H4 (cell line): ENCODE measurements at regions not wholly inside any gene's neighbourhood (a gene's known extent, or its start where the extent isn't known, plus 50 kb on each side); places are given as distances from the start of the nearest gene placed in this dataset.

Experiments
- DNase-seq: peaks from one replicate; pipeline ENCODE4 v3.0.0-alpha.2; 2015; ENCODE audit warnings: low spot score

DNA sequence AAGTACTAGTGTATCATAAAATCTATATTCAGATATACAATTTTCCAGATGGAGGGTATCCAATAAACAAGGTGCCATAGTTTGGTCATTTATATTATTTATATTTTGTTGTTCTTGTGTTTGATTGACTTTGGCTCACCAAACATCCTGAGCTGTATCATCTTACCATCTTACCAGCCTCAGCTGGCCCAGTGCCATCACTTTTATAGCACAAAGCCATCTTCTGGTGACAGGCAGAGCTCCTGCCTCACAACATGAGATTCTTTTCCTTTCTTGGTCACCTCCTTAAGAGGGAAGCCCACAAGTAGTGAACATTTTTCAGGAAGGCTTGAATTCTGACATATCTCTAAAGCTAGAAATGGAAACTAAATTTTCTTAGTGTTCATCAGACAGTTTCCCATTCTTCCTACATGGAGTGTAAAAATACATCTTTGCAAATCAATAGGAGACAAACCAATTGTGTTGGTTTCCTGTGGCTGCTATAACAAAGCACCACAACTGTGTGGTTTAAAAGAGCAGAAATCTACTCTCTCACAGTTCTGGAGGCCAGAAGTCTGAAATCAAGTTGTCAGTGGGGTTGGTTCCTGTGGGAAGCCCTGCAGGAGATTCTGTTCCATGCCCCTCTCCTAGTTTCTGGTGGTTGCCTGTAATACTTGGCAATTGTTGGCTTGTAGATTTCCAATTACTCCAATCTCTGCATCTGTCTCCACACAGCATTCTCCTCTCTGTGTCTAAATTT lies 341.8 kb downstream of the MAN2A1 start:
- DNase-seq: no peak

DNA sequence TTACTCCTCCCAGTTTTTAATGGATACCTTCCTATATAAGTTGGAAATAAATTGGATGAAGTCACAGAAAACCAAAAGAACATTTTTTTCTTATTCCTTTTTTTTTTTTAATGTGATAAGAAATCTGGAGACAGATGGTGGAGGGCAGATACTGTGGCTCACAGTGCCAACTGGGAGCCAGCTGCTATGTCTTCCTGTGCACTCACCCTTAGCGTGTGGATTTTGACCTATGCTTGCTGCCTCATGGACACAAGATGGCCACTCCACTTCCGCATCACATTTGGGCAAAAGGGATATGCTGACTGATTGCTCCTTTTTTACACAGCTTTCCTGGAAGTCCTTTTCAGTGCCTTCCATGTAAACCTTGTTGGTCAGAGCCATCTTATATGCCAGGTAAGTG lies 342.6 kb downstream of the MAN2A1 start:
- no peak for DNase-seq

DNA sequence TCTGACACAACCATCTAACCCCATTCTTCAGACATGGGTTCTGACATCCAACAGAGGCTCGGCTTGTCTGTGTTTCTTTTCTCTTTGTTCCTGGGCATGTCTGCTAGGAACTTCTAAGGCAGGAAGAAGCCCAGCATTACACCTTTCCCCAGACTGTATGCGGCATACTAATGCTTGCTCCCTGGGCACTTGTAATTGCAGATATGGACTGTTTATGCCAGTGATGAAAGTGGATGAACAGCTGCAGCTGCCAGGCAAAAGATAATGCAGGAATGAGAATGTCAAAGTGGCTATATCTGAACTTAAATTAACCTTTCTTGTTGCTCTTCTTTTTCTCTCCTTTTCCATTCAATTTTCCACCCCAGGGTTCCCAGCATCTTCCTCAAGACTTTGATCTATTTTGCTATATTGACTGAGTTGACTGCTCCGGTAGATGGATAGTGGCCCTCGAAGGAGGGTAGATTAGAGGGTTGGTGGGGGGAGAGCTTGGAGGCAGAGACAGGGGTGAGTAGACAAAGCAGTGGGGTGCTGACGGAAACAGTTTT lies 344.4 kb downstream of the MAN2A1 start:
- DNase-seq: no peak

DNA sequence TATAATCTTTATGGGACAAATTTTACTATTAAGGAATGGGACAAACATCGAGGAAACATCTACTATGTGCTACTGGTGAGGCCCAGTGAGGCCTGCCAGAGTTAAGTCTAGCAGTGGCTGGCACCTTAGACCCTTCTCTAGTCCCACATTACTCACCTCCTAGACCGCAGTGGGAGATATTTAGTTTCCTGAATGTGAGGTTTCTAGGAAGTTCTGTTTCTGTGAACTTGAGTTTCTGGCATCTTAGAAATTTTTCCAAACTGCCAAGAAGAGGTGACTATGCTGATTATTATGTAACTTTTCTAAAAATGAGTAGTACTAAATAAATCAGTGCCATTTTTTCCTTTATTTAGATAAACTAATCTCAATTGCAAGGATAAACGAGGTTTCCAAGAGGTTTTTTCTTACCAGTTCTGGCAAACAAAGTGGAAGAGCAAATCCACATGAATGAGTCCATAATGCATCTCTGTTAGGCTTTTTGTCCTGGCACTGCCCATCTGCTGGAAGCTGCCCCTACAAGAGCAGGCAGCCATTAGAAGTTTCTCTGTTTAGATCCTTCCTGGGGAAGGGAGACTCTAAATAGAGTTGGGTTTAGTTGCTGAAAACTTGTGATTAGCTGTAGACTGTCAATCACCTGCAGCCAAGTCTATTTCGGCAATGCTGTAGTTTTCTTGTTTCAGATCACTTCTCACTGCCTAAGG lies 348.7 kb downstream of the MAN2A1 start:
- no peak for DNase-seq

DNA sequence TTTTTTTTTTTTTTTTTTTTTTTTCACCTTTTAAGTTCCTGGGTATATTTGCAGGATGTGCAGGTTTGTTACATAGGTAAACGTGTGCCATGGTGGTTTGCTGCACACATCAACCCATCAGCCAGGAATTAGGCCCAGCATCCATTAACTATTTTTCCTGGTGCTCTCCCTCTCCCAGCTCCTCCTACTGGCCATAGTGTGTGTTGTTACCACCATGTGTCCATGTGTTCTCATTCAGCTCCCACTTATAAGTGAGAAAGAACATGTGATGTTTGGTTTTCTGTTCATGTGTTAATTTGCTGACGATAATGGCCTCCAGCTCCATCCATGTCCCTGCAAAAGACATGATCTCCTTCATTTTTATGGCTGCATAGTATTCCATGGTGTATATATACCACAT lies 350.5 kb downstream of the MAN2A1 start:
- peak; percentile 19 for DNase-seq

DNA sequence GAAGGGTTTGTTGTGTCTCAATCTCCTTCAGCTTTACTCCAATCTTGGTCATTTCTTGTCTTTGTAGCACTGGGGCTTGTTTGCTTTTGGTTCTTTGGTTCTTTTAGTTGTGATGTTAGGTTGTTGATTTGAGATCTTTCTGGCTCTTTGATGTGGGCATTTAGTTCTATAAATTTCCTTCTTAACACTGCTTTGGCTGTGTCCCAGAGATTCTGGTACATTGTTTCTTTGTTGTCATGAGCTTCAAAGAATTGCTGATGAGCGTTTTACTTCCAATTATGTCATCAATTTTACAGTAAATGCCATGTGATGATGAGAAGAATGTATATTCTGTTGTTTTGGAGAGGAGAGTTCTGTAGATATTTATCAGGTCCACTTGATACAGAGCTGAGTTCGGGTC lies 353.3 kb downstream of the MAN2A1 start:
- DNase-seq: no peak

DNA sequence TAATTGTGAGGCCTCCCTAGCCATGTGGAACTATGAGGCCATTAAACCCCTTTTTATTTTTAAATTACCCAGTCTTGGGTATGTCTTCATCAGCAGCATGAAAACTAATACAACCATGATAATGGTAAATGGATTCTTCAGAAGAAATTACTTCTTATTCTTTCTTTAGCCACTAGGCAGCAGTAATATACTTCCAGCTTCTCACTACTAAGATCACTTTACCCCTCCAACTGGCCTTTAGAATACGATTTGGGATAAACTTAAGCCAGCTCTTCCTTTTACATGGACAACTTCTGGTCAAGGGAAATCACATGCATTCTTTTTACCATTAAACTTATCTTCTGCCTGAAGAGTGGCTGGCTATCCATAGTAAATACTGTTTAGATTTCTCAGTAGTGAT lies 355.4 kb downstream of the MAN2A1 start:
- DNase-seq: no peak

DNA sequence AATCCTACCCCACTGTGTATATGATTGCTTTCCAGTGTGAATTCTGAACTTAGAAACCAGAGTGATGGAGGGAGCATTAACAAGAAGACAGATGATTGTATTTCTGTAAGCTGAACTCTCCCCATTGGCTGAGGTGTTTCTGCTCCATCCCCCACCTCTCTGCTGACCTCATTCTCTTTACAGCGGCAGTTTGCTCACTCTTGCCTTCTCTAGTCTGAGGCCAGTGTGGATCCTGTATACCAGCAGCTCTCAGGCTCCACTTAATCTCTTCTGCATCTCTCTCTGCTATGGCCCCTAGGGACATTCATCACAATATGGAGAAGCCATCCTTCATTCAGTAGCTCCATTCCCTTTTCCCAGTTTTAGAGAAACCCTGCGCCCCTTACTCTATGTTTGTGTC lies 358.8 kb downstream of the MAN2A1 start:
- DNase-seq: no peak

DNA sequence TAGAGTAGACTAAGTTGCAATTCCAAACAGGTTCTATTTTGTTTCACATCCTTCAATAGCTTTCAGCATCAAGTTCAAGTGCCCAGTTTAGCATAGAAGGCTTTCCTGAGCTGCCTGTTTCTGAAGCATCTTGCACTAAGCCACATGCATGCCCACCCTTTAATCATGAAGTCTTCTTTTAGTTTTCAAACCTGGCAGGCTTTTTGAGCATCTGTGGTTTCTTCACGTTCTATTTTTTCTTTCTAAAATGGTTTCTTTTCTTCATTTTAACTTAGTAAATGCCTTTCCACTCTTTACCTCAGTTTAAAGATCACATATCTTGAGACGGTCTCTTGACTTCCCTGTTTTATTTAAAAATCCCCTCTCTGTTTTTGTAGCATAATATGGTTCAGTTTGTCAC lies 360.1 kb downstream of the MAN2A1 start:
- no peak for DNase-seq

DNA sequence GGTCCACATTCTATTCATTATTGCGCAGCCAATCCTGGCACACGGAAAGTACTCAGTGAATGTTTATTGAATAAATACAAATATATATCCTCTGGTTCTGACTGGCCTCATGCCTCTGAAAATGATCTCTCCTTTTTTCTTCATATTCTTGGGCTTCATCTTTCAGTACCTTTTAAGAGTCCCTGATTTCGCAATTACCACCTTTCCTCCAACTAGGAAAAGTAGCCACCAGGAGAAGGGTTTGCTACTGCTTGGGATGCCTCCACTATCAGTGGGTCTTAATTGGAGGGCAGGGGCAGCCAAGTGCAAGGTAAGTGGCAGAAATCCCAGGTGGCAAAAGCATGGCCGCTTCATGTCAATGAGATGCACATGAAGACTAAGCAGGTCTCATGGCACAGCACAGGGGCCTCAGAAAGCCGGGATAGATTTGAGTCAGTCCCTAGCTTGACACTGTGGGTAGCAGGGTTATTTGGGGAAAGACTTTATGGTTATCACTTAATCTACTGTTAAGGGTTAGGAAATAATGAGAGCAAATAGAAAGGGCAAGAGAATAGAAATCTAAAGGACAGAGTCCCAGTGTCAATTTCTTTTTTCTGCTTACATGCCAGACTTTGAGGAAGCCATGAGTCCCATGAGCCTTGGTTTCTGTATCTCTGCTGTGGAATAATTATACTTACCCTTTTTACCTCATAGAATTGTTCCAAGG lies 361.1 kb downstream of the MAN2A1 start:
- no peak for DNase-seq

DNA sequence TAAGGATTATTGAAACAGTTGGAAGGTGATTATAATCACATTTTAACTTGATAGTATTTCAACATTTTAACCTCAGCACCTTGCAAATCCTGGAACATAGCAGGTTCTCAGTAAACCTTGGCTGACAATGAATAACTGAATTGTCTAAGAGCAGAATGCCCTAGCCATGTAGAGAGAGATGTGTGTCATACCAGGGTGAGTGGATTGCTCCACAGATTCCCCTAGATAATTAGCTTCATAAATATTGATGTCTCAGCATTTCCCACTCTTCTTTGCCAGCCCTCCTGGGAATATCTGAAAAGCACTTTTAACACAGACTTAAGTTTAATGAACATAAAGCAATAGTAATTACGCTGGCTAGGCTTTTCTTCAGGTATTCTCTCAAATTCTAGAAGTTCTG lies 363.5 kb downstream of the MAN2A1 start:
- DNase-seq: no peak

DNA sequence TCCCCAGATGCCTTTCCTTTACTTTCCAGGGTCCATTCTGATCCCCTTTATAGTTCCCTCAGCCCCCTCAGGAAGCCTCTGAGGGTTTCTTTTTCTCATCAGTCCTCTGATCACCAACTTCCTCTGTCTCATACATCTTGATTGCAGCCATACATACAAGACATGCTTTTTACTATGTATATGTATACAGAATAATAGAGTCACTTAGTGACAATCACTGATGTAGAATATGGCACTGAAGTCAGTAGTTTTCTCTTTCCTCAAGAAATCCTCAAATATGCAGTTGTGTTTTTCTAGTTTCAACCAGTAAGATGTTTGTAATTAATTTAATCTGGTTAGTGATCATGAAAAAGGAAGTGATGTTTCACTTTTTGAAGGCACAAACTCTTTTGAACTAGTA lies 364.1 kb downstream of the MAN2A1 start:
- DNase-seq: no peak

DNA sequence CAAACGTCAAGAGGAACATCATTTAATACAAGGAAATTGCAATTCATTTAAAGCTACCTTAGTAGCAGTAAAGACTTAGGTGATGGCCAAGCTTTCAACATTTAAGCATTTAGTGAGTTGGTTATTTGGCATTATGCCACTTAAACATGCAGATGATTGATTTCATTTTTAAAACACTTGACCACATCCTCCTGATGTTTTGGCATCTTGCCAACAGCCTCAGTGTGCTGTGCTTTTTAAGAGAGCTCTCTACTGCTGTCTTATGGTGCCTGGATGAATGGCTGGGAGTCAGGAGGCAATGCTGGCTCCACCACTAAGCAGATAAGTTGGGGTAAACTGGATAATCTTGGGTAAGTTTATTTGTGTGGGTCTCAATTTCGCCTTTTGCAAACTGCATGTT lies 364.5 kb downstream of the MAN2A1 start:
- peak; percentile 76 for DNase-seq

DNA sequence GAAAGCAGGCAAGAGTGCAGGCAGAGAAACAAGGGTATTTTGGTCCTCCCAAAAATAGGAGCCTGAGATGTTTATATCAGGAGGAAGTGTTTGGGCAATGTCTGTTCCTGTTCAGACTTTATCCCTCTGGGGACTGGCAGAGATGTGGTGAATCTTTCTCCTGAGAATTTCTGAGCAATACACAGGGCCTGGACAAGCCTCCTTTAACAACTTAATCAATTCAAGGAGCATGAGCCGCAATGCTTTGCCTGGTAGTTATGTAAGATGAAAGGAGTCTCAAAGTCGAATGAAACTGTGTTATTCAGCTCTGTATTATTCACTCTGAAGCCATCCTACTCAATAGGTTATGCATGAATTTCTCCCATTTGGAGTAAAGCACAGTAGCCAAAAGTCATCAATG lies 365.6 kb downstream of the MAN2A1 start:
- no peak for DNase-seq

DNA sequence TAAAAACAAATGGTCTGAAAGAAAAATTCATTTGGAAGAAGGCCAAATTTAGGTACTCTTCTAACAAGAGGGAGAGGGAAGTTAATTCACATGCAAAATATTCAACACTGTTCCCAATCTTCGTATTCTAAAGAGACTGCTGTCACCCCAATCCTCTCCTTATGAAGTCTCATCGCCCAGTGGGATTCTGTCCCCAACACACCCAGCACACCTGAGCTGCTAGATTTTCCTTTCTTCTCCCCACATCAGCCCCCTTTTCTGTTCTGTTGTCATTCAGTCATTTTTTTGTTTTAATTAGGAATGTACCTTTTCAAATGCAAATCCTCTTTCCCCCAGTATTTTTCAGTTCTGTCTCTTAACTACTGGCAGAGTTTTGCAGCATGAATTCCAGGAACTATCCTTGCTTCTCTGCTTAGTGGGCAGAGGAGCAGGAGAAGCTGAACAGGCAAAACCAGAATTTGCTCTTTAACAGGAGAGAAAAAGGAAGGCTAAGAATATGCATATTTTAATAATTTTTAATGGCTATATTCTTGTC lies 366.9 kb downstream of the MAN2A1 start:
- DNase-seq: no peak

DNA sequence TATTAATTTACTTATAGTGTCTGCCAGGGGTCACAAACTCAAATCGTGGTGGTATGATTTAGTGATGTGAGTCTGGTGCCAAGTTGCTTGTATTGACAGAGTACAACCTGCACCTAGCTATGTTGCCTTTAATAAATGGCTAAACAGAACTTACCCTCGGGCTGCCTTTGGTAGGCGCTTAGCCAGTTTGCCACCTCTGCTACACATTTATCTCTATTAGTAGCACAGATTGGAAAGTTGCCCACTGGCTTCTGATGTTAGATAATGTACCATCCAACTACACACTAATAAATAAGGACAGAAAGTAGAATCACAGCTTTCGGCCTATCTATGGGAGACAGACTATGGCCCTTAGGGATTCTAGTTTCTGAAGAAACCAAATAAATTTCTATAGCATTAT lies 368.4 kb downstream of the MAN2A1 start:
- DNase-seq: no peak

DNA sequence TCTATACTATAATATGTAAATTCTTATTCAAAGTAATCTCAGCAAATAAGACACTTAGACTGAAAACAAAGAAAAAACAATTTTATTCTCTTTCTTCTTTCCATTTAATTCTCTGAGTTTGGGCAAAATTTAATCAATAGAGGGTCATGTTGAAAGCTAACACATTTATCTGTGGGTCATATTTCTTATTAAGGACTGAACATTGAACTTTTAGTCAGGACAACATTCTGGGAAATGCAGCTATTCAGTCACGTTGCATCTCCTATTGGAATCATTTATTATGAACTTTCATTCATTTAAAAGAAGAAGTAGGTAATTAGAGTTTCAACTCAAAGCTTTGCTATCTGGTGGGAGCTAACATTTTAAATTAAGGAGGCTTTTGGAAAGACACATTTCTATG lies 372.5 kb downstream of the MAN2A1 start:
- DNase-seq: no peak

DNA sequence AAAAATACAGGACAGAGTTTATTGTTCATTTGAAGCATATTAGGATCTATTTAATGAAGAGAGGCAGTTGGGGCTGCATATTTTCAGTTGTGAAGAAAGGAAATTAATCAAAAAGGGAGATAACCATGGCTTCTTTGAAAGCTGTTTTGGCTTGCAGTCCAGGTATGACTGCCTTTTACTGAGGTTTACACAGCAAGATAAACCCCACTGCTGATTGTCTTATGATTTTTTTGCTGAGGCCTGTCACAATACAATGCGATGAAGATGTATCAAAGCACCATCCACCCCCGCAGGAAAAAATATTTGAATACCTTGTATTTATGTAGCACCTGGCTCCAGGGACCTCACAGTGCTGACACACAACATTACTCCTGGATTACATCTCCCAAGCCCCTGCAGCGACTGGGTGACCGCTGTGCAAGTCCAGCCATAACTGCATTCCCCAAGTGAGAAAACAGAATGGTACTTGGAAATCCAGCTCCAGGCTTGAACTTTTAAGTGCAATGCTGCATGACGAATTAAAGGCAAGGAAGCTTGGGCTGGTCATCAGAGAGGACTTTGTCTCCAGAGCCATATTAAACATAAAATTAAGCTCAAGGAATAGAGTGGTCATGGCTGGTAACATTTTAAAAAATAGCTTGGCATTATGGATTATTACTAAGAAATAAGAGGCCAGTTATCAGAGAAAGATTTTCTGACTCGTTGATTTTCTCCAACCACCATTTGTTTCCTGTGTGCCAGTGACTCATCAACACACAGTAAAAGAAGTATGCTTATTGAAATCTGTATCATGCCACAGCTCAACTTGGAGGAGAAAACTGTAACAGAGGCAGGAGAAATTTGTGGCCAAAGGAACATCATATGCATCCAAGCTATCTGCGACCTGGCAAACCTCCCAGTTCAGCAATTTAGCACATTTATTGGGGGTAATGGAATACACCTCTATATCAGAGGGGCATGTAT lies 374.2 kb downstream of the MAN2A1 start:
- no peak for DNase-seq

DNA sequence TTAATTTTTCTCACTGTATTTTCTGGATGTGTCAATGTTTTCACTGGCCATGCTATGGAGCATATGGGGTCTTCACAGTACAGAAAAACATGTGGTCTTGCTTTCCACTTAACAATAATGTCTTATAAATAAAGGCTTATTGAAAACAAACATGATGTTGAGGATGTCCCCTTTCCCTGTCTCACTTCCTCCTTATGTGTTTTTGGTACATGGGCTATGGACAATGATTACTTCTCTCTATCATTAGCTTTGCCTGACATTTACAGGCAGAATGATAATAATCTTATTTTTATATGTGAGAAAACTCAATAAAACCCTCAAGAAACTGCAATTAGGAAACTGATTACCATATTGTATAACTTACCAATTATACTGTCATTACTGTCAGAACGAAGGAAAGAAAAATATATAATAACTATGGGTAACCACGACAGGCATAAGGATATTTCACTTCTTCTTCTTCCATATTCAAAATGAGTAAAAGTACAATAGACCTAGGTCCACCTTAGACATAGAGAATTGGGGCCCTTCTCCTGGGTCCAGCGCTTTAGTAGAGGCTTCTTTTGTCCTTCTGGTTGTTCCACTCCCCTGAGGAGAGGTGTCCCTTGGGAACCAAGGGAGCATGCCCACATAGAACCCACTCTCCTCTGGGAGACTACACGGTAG lies 375.0 kb downstream of the MAN2A1 start:
- DNase-seq: no peak

DNA sequence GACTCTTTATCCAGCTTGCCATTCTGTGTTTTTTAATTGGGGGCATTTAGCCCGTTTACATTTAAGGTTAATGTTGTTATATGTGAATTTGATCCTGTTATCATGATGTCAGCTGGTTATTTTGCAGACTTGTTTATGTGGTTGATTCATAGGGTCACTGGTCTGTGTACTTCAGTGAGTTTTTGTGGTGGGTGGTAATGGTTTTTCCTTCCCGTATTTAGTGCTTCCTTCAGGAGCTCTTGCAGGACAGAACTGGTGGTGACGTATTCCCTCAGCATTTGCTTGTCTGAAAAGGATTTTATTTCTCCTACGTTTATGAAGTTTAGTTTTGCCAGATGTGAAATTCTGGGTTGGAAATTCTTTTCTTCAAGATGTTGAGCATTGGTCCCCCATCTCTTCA lies 381.1 kb downstream of the MAN2A1 start:
- peak; percentile 80 for DNase-seq

DNA sequence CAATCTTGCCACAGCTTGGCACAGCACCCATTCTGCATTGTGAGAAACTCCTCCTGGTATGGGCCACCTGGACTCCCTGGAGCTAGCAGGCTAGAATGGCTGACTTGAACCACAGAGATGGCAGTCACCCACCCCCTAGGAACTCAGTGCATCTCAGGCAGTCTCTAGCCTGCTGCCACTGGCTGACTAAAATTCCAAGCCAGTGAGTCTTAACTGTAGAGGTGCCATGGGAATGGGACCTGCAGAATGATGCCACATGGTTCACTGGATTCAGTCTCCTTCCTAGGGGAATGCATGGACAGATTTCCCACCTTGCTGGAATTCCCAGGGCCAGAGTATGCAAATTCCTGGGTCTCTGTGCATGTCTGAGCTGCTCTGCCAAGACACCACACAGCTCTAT lies 382.9 kb downstream of the MAN2A1 start:
- peak; percentile 48 for DNase-seq
